ENCODE measurements at regions not wholly inside any gene's neighbourhood (a gene's known extent, or its start where the extent isn't known, plus 50 kb on each side); places are given as distances from the start of the nearest gene placed in this dataset.

DNA sequence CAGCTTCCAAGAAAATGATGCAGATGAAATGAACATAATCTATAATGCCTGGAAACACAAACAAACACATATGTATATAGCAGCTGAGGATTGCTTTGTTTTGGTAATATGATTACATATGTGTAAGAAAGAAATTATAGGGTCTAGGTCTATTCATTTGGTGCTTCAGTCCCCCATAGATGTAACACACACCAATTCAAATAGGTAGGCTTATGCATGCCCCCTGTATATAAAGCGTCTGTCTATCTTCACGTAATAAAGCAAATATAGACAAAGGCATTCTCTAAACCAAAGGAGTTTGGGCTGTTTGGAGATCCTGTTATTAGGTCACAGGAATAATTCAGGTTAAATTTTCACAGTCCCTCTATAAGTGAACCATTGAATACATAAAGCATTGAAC lies 270.4 kb upstream of the SGK1 start:
- no peaks in the 10 kb centered on the region for H3K36me3 ChIP-seq (ENCODE audit: low read depth)
- no peak for DNase-seq
- in situ Hi-C loops (cut with MboI), result no loop called here
- no peaks in the 10 kb centered on the region for H3K27me3 ChIP-seq (replicated peaks; ENCODE audit: insufficient read depth)
- peak overlapping the region; percentile 99; the same call in 1 of the 2 replicates for H3K27ac ChIP-seq
- no peak overlapping the region for H3K4me2 ChIP-seq (ENCODE audit: unreplicated experiment)
- 97 to 98% methylated on average over 2 of the region's 2 CpGs for WGBS, 2 experiments (ENCODE audit: low coverage in 1 of 2, low lambda C conversion rate in 2 of 2, missing lambda C conversion rate in 2 of 2)
- H3K4me1 ChIP-seq (ENCODE audit: insufficient read depth), result peaks cover 22% of the 10 kb centered on the region
- no peak overlapping the region for H3K9ac ChIP-seq
- H3F3A ChIP-seq (ENCODE audit: insufficient read depth), result peaks cover 23% of the 10 kb centered on the region
- H4K20me1 ChIP-seq (ENCODE audit: insufficient read depth), result no peaks in the 10 kb centered on the region
- TF ChIP-seq EZH2phosphoT487 (IDR thresholded peaks at IDR 0.05; ENCODE audit: insufficient read depth, low read depth) (no peak), EZH2 (IDR thresholded peaks at IDR 0.05; ENCODE audit: insufficient read depth, poor library complexity, severe bottlenecking) (no peak)
- no peaks in the 10 kb centered on the region for H3K9me3 ChIP-seq (ENCODE audit: low read depth)
- H2AFZ ChIP-seq, result peak overlapping the region; percentile 24; the same call in 1 of the 2 replicates
- no peaks in the 10 kb centered on the region for H3K9me2 ChIP-seq (ENCODE audit: insufficient read depth)
- no peaks in the 10 kb centered on the region for H3K79me2 ChIP-seq (ENCODE audit: insufficient read depth)
- no peak overlapping the region for H3K4me3 ChIP-seq

GRCh38 chr6:134585517-134585873 lies 267.6 kb upstream of the SGK1 start:
- Histone ChIP-seq H3K27me3 (replicated peaks; ENCODE audit: insufficient read depth) (no peaks in the 10 kb centered on the region), H3K4me2 (ENCODE audit: unreplicated experiment) (no peak overlapping the region), H3K9me3 (ENCODE audit: low read depth) (no peaks in the 10 kb centered on the region), H3K27ac (no peak overlapping the region), H3K9ac (no peak overlapping the region), H3K4me1 (ENCODE audit: insufficient read depth) (peaks cover 17% of the 10 kb centered on the region), H3F3A (ENCODE audit: insufficient read depth) (peaks cover 15% of the 10 kb centered on the region), H2AFZ (no peak overlapping the region), H4K20me1 (ENCODE audit: insufficient read depth) (no peaks in the 10 kb centered on the region), H3K9me2 (ENCODE audit: insufficient read depth) (no peaks in the 10 kb centered on the region), H3K36me3 (ENCODE audit: low read depth) (no peaks in the 10 kb centered on the region), H3K79me2 (ENCODE audit: insufficient read depth) (no peaks in the 10 kb centered on the region), H3K4me3 (no peak overlapping the region)
- WGBS, 2 experiments (ENCODE audit: low coverage in 1 of 2, low lambda C conversion rate in 2 of 2, missing lambda C conversion rate in 2 of 2), result 83% methylated on average over 8 of the region's 8 CpGs
- in situ Hi-C loops (cut with MboI), result no loop called here
- TF ChIP-seq EZH2 (IDR thresholded peaks at IDR 0.05; ENCODE audit: insufficient read depth, poor library complexity, severe bottlenecking) (no peak), EZH2phosphoT487 (IDR thresholded peaks at IDR 0.05; ENCODE audit: insufficient read depth, low read depth) (no peak)
- no peak for DNase-seq

DNA sequence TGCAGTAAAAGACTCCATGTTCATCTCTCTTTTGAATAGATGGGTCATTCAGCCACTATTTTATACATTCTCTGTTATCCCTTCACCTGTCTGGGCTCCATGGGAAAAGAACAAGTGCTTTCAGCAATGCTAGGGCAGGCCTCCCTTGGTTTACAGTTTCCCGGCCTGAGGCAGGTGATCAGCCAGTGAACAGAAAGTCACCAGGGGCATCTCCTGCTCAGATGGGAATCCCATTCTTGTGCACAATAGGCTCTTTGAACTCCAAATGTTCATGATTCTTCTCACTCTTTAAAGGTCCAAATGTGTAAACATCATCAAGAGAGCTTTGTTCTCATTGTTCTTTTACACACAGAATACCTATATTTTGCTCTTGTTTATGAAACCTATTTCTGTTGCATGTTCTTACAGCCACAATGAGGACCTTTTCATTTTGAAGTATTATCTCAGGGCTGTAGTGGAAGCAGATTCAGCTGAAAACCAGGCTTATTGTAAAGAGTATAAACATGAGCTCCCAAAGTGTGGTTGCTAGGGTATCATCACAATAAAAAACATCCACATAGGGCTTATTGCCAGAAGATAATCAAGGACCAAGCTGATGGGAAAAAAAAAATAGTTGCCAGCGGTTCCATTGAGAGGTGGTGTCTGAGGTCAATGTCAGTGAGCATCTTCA lies 267.1 kb upstream of the SGK1 start:
- H3K4me1 ChIP-seq (ENCODE audit: insufficient read depth), result peaks cover 13% of the 10 kb centered on the region
- TF ChIP-seq EZH2phosphoT487 (IDR thresholded peaks at IDR 0.05; ENCODE audit: insufficient read depth, low read depth) (no peak), EZH2 (IDR thresholded peaks at IDR 0.05; ENCODE audit: insufficient read depth, poor library complexity, severe bottlenecking) (no peak)
- no peak overlapping the region for H3K4me3 ChIP-seq
- H3K4me2 ChIP-seq (ENCODE audit: unreplicated experiment), result no peak overlapping the region
- H3K9ac ChIP-seq, result no peak overlapping the region
- no peaks in the 10 kb centered on the region for H3K36me3 ChIP-seq (ENCODE audit: low read depth)
- in situ Hi-C loops (cut with MboI), result no loop called here
- H3K9me3 ChIP-seq (ENCODE audit: low read depth), result no peaks in the 10 kb centered on the region
- H3K27ac ChIP-seq, result no peak overlapping the region
- H4K20me1 ChIP-seq (ENCODE audit: insufficient read depth), result no peaks in the 10 kb centered on the region
- no peaks in the 10 kb centered on the region for H3K9me2 ChIP-seq (ENCODE audit: insufficient read depth)
- no peaks in the 10 kb centered on the region for H3K79me2 ChIP-seq (ENCODE audit: insufficient read depth)
- H3K27me3 ChIP-seq (replicated peaks; ENCODE audit: insufficient read depth), result no peaks in the 10 kb centered on the region
- H2AFZ ChIP-seq, result no peak overlapping the region
- WGBS, 2 experiments (ENCODE audit: low coverage in 1 of 2, low lambda C conversion rate in 2 of 2, missing lambda C conversion rate in 2 of 2), result 91% methylated on average over 2 of the region's 2 CpGs
- peaks cover 10% of the 10 kb centered on the region for H3F3A ChIP-seq (ENCODE audit: insufficient read depth)
- DNase-seq, result no peak

DNA sequence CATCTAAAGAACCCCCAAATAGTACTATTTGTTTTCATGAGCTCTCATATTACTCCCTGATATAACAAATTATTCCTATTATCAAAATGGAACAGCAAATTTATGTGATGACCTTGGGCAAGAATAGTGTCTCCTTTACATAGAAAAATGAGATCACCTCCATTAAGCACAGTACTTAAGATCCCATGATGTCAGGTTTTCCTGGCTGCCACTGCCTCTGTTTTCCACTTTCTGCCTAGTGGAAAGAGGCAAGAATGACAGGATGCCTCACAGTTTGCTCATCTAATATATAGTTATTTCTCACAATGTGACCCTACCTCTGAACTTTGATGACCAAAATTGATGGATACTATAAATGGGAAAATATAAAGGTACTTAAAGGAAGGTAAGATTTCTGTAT lies 260.1 kb upstream of the SGK1 start:
- peak; percentile 55 for DNase-seq
- H3K27me3 ChIP-seq (replicated peaks; ENCODE audit: insufficient read depth), result no peaks in the 10 kb centered on the region

GRCh38 chr6:134575221-134575620 lies 257.3 kb upstream of the SGK1 start:
- Histone ChIP-seq H3K4me2 (ENCODE audit: unreplicated experiment) (no peak overlapping the region), H3F3A (ENCODE audit: insufficient read depth) (no peaks in the 10 kb centered on the region), H3K9ac (no peak overlapping the region), H3K27ac (no peak overlapping the region), H2AFZ (no peak overlapping the region), H3K9me2 (ENCODE audit: insufficient read depth) (no peaks in the 10 kb centered on the region), H3K4me3 (no peak overlapping the region), H4K20me1 (ENCODE audit: insufficient read depth) (no peaks in the 10 kb centered on the region), H3K4me1 (ENCODE audit: insufficient read depth) (no peaks in the 10 kb centered on the region), H3K27me3 (replicated peaks; ENCODE audit: insufficient read depth) (no peaks in the 10 kb centered on the region), H3K36me3 (ENCODE audit: low read depth) (no peaks in the 10 kb centered on the region), H3K79me2 (ENCODE audit: insufficient read depth) (no peaks in the 10 kb centered on the region), H3K9me3 (ENCODE audit: low read depth) (no peaks in the 10 kb centered on the region)
- no peak for DNase-seq
- in situ Hi-C loops (cut with MboI), result no loop called here
- TF ChIP-seq EZH2 (IDR thresholded peaks at IDR 0.05; ENCODE audit: insufficient read depth, poor library complexity, severe bottlenecking), result no peak
- no peak for TF ChIP-seq EZH2phosphoT487 (IDR thresholded peaks at IDR 0.05; ENCODE audit: insufficient read depth, low read depth)
- WGBS, 2 experiments (ENCODE audit: low coverage in 1 of 2, low lambda C conversion rate in 2 of 2, missing lambda C conversion rate in 2 of 2), result 94 to 100% methylated on average over 1 of the region's 1 CpG

More for the DNA sequence above, 260.1 kb upstream of the SGK1 start:
- no peaks in the 10 kb centered on the region for H3K9me3 ChIP-seq (ENCODE audit: low read depth)
- no peaks in the 10 kb centered on the region for H3K9me2 ChIP-seq (ENCODE audit: insufficient read depth)
- no peaks in the 10 kb centered on the region for H3F3A ChIP-seq (ENCODE audit: insufficient read depth)
- H3K27ac ChIP-seq, result no peak overlapping the region
- no peak overlapping the region for H3K4me2 ChIP-seq (ENCODE audit: unreplicated experiment)
- H3K4me1 ChIP-seq (ENCODE audit: insufficient read depth), result no peaks in the 10 kb centered on the region
- no peaks in the 10 kb centered on the region for H3K79me2 ChIP-seq (ENCODE audit: insufficient read depth)
- H3K36me3 ChIP-seq (ENCODE audit: low read depth), result no peaks in the 10 kb centered on the region
- H4K20me1 ChIP-seq (ENCODE audit: insufficient read depth), result no peaks in the 10 kb centered on the region
- H3K9ac ChIP-seq, result no peak overlapping the region
- TF ChIP-seq EZH2 (IDR thresholded peaks at IDR 0.05; ENCODE audit: insufficient read depth, poor library complexity, severe bottlenecking), result no peak
- no peak for TF ChIP-seq EZH2phosphoT487 (IDR thresholded peaks at IDR 0.05; ENCODE audit: insufficient read depth, low read depth)
- no peak overlapping the region for H2AFZ ChIP-seq
- in situ Hi-C loops (cut with MboI), result no loop called here
- H3K4me3 ChIP-seq, result no peak overlapping the region
